SK-N-SH (cell line): ENCODE measurements at regions not wholly inside any gene's neighbourhood (a gene's known extent, or its start where the extent isn't known, plus 50 kb on each side); places are given as distances from the start of the nearest gene placed in this dataset.

Experiments used
- CTCF ChIA-PET: fragments of 300-600, 350-600 bp; formaldehyde crosslinking; extraction: SDS; loops from one replicate; lab custom pipeline; 2021; lab: Yijun Ruan, JAX
- POLR2A ChIA-PET: fragments of 350-600 bp; sonication (Branson Sonifier 250); formaldehyde crosslinking; extraction: SDS; loops from one replicate; lab custom pipeline; 2020; ENCODE audit warnings: antibody characterized with exemption, inconsistent platforms; lab: Yijun Ruan, JAX
- DNase-seq: peaks from one replicate; pipeline ENCODE4 v3.0.0; 2012
- H2AFZ ChIP-seq: fragments of 200-600 bp; sonication (generic); 2 replicates; pipeline ENCODE4 v1.8.1; 2016; ENCODE audit warnings: antibody characterized with exemption, mild to moderate bottlenecking, low read depth
- H3F3A ChIP-seq: fragments of 200-600 bp; sonication (generic); replicated peaks from 2 replicates; pipeline ENCODE3; 2016; ENCODE audit warnings: antibody characterized with exemption, mild to moderate bottlenecking; ENCODE audit not compliant: insufficient read depth
- H3K27ac ChIP-seq, 2 experiments: fragments of 200-500 bp in 1 of 2; fragments of 200-600 bp in 1 of 2; sonication (Bioruptor generic) in 1 of 2; sonication (generic), shearing (Covaris generic) in 1 of 2; 2 replicates each; pipeline versions ENCODE4 v1.5.1 to v1.6.1; 2014 to 2016; ENCODE audit warnings: low read depth in 2 of 2, inconsistent platforms in 1 of 2, low read length in 1 of 2, mild to moderate bottlenecking in 1 of 2, mixed read lengths in 1 of 2
- H3K27me3 ChIP-seq: fragments of 200-600 bp; sonication (generic), shearing (Covaris generic); 2 replicates; pipeline ENCODE4 v1.6.1; 2016; ENCODE audit warnings: mixed run types; ENCODE audit not compliant: insufficient read depth
- H3K36me3 ChIP-seq, 2 experiments: fragments of 200-500 bp in 1 of 2; fragments of 200-600 bp in 1 of 2; sonication (Bioruptor generic) in 1 of 2; sonication (generic) in 1 of 2; replicated peaks in 1 of 2; 2 replicates each; pipeline versions ENCODE3 to v1.5.1; 2014 to 2016; ENCODE audit warnings: low read length in 1 of 2, mild to moderate bottlenecking in 1 of 2; ENCODE audit not compliant: insufficient read depth in 2 of 2, control insufficient read depth in 1 of 2
- H3K4me1 ChIP-seq, 2 experiments: fragments of 200-500 bp in 1 of 2; fragments of 200-600 bp in 1 of 2; sonication (Bioruptor generic) in 1 of 2; sonication (generic), shearing (Covaris generic) in 1 of 2; 2 replicates each; pipeline versions ENCODE4 v1.5.1 to v1.6.1; 2014 to 2016; ENCODE audit warnings: low read depth in 1 of 2, low read length in 1 of 2, mixed run types in 1 of 2; ENCODE audit not compliant: insufficient read depth in 2 of 2, control insufficient read depth in 1 of 2
- H3K4me2 ChIP-seq: fragments of 200-600 bp; sonication (generic), shearing (Covaris generic); 2 replicates; pipeline ENCODE4 v1.6.1; 2017; ENCODE audit warnings: mixed run types
- H3K4me3 ChIP-seq, 2 experiments: fragments of 200-500 bp in 1 of 2; fragments of 200-600 bp in 1 of 2; sonication (Bioruptor generic) in 1 of 2; sonication (generic), shearing (Covaris generic) in 1 of 2; 2 replicates each; pipeline versions ENCODE4 v1.5.1 to v1.8.1; 2014 to 2016; ENCODE audit warnings: low read depth in 2 of 2, inconsistent platforms in 1 of 2, low read length in 1 of 2, mild to moderate bottlenecking in 1 of 2, mixed read lengths in 1 of 2, moderate library complexity in 1 of 2
- H3K79me2 ChIP-seq: fragments of 200-600 bp; sonication (generic); 2 replicates; pipeline ENCODE4 v1.8.1; 2017; ENCODE audit warnings: mild to moderate bottlenecking; ENCODE audit not compliant: insufficient read depth
- H3K9ac ChIP-seq: fragments of 200-600 bp; sonication (generic); 2 replicates; pipeline ENCODE4 v1.6.1; 2017; ENCODE audit warnings: mixed run types
- H3K9me2 ChIP-seq: fragments of 200-600 bp; sonication (generic); 2 replicates; pipeline ENCODE4 v1.6.1; 2017; ENCODE audit warnings: mixed run types
- H3K9me3 ChIP-seq: fragments of 200-600 bp; sonication (generic); 2 replicates; pipeline ENCODE4 v1.6.1; 2017; ENCODE audit warnings: mixed run types, mild to moderate bottlenecking, moderate library complexity
- H4K20me1 ChIP-seq: fragments of 200-600 bp; sonication (generic); 2 replicates; pipeline ENCODE4 v1.6.1; 2017; ENCODE audit warnings: mild to moderate bottlenecking, mixed run types; ENCODE audit not compliant: insufficient read depth
- ELF1 ChIP-seq: IDR thresholded peaks from 2 replicates; pipeline ENCODE4 v1.4.0; 2012
- EP300 ChIP-seq, 2 experiments: IDR thresholded peaks; 2 replicates each; pipeline versions ENCODE4 v1.4.0 to v1.6.1; 2012; ENCODE audit warnings: borderline replicate concordance in 1 of 2, low read depth in 1 of 2, low read length in 1 of 2
- EZH2phosphoT487 ChIP-seq: fragments of 200-600 bp; sonication (generic); IDR thresholded peaks from 2 replicates; pipeline ENCODE4 v1.6.1; 2017; ENCODE audit warnings: low read depth, mixed run types, mild to moderate bottlenecking, antibody characterized with exemption, moderate library complexity, borderline replicate concordance
- FOXJ3 ChIP-seq: sonication (generic); formaldehyde crosslinking; IDR thresholded peaks from 2 replicates; pipeline ENCODE4 v1.5.1; 2020; ENCODE audit warnings: mild to moderate bottlenecking, missing genetic modification reagents
- GABPA ChIP-seq: IDR thresholded peaks from 2 replicates; pipeline ENCODE4 v1.4.0; 2012; ENCODE audit warnings: low read depth, mild to moderate bottlenecking
- GATA2 ChIP-seq: sonication (generic); formaldehyde crosslinking; IDR thresholded peaks from 2 replicates; pipeline ENCODE4 v1.5.0; 2020; ENCODE audit warnings: mild to moderate bottlenecking, missing genetic modification reagents
- JUND ChIP-seq: IDR thresholded peaks from 2 replicates; pipeline ENCODE4 v1.4.0; 2012
- MXI1 ChIP-seq: IDR thresholded peaks from 2 replicates; pipeline ENCODE4 v1.6.1; 2012; ENCODE audit warnings: mild to moderate bottlenecking, low read depth, low read length, improper control_type of control experiment
- NFIC ChIP-seq: IDR thresholded peaks from 2 replicates; pipeline ENCODE4 v1.4.0; 2012; ENCODE audit warnings: borderline replicate concordance
- NRF1 ChIP-seq: IDR thresholded peaks from 2 replicates; pipeline ENCODE4 v1.6.1; 2012; ENCODE audit warnings: low read depth, mild to moderate bottlenecking, low read length
- RFX5 ChIP-seq: IDR thresholded peaks from 2 replicates; pipeline ENCODE4 v1.6.1; 2012; ENCODE audit warnings: mild to moderate bottlenecking, improper control_type of control experiment, low read length
- RXRA ChIP-seq: IDR thresholded peaks from 2 replicates; pipeline ENCODE4 v1.4.0; 2012; ENCODE audit warnings: low read depth, mild to moderate bottlenecking, borderline replicate concordance
- TAF1 ChIP-seq: IDR thresholded peaks from 2 replicates; pipeline ENCODE4 v1.6.1; 2012; ENCODE audit warnings: low read depth, mild to moderate bottlenecking, low read length, moderate library complexity, borderline replicate concordance
- WGBS: methylation state at CpG from one replicate; pipeline ENCODE4 v1.1.6; 2017; ENCODE audit warnings: low lambda C conversion rate; 5-methylcytosine and 5-hydroxymethylcytosine counted together
- TF ChIP-seq, protein P1 (sequence below): IDR thresholded peaks from 2 replicates; pipeline ENCODE4; 2012
- TF ChIP-seq, protein P2 (sequence below): fragments of 150-350 bp; IDR thresholded peaks from 2 replicates; pipeline ENCODE4 v1.6.1; 2016; ENCODE audit warnings: mild to moderate bottlenecking, low read depth, low read length
- TF ChIP-seq, protein P3 (sequence below): IDR thresholded peaks from 2 replicates; pipeline ENCODE4 v1.4.0; 2012; ENCODE audit warnings: low read depth
- TF ChIP-seq, protein P4 (sequence below): IDR thresholded peaks from 2 replicates; pipeline ENCODE4 v1.4.0; 2012; ENCODE audit warnings: low read depth, borderline replicate concordance
- TF ChIP-seq, protein P5 (sequence below): IDR thresholded peaks from 2 replicates; pipeline ENCODE4 v1.4.0; 2012; ENCODE audit warnings: low read depth, borderline replicate concordance

DNA sequence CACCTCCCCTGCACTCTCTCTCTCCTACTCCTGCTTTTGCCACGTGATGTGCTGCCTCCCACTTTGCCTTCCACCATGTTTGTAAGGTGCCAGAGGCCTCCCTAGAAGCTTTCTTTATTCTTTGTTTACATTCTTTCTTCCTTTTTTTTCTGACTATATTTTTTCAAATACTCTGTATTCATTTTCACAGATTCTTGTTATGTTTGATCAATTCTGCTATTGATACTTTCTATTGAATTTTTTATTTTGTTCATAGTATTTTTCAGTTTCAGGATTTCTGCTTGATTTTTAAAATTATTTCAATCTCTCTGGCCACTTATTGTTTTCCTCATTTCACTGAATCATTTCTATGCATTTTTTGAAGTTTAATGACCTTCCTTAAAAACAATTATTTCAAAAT lies 801.8 kb downstream of the GRIK2 start:
- no peak overlapping the region for H3K9ac ChIP-seq
- POLR2A ChIA-PET = no interaction called here
- TF ChIP-seq GATA2 = no peak
- no peak for TF ChIP-seq ELF1
- no peak for TF ChIP-seq MXI1
- TF ChIP-seq, protein P1, sequence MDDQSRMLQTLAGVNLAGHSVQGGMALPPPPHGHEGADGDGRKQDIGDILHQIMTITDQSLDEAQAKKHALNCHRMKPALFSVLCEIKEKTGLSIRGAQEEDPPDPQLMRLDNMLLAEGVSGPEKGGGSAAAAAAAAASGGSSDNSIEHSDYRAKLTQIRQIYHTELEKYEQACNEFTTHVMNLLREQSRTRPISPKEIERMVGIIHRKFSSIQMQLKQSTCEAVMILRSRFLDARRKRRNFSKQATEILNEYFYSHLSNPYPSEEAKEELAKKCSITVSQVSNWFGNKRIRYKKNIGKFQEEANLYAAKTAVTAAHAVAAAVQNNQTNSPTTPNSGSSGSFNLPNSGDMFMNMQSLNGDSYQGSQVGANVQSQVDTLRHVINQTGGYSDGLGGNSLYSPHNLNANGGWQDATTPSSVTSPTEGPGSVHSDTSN = no peak
- TF ChIP-seq, protein P2, sequence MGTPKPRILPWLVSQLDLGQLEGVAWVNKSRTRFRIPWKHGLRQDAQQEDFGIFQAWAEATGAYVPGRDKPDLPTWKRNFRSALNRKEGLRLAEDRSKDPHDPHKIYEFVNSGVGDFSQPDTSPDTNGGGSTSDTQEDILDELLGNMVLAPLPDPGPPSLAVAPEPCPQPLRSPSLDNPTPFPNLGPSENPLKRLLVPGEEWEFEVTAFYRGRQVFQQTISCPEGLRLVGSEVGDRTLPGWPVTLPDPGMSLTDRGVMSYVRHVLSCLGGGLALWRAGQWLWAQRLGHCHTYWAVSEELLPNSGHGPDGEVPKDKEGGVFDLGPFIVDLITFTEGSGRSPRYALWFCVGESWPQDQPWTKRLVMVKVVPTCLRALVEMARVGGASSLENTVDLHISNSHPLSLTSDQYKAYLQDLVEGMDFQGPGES = no peak

DNA sequence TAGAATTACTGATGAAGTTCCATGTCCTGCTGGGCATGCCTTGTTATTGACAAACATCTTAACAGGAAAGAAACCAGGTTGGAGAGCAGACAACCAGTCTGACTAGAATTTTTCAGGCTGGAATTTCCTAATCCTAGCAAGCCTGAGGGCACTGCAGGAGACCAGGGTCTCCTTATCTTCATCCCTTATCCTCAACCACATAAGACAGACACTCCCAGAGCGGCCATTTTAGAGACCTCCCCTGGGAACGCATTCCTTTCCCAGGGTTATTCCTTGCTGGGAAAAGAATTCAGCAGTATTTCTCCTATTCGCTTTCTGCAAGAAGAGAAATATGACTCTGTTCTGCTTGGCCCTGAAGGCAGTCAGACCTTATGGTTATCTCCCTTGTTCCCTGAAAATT lies 803.7 kb downstream of the GRIK2 start:
- Histone ChIP-seq H3K9ac (no peak overlapping the region), H3F3A (no peaks in the 10 kb centered on the region), H4K20me1 (no peaks in the 10 kb centered on the region), H3K27ac (no peak overlapping the region), H3K36me3 (no peaks in the 10 kb centered on the region), H3K27me3 (no peaks in the 10 kb centered on the region), H3K4me1 (no peaks in the 10 kb centered on the region), H2AFZ (no peak overlapping the region), H3K9me2 (no peaks in the 10 kb centered on the region), H3K4me3 (no peak overlapping the region), H3K9me3 (peaks cover 4% of the 10 kb centered on the region; the same call in 1 of the 2 replicates), H3K79me2 (no peaks in the 10 kb centered on the region), H3K4me2 (no peak overlapping the region)
- ChIA-PET CTCF (no interaction called here), POLR2A (no interaction called here)
- 41% methylated on average over 3 of the region's 3 CpGs for WGBS
- TF ChIP-seq NRF1 (no peak), JUND (no peak), TAF1 (no peak), RXRA (no peak), FOXJ3 (CRISPR knock-in tag) (no peak), NFIC (no peak), EP300 (IDR thresholded peaks at IDR 0.05; ENCODE audit: borderline replicate concordance in 1 of 2, low read depth in 1 of 2, low read length in 1 of 2) (no peak), EZH2phosphoT487 (no peak), MXI1 (no peak), GATA2 (no peak), RFX5 (no peak), GABPA (no peak)
- TF ChIP-seq, protein P3, sequence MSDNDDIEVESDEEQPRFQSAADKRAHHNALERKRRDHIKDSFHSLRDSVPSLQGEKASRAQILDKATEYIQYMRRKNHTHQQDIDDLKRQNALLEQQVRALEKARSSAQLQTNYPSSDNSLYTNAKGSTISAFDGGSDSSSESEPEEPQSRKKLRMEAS = no peak
- TF ChIP-seq, protein P1 = no peak
- TF ChIP-seq, protein P2 = no peak
- TF ChIP-seq, protein P4, sequence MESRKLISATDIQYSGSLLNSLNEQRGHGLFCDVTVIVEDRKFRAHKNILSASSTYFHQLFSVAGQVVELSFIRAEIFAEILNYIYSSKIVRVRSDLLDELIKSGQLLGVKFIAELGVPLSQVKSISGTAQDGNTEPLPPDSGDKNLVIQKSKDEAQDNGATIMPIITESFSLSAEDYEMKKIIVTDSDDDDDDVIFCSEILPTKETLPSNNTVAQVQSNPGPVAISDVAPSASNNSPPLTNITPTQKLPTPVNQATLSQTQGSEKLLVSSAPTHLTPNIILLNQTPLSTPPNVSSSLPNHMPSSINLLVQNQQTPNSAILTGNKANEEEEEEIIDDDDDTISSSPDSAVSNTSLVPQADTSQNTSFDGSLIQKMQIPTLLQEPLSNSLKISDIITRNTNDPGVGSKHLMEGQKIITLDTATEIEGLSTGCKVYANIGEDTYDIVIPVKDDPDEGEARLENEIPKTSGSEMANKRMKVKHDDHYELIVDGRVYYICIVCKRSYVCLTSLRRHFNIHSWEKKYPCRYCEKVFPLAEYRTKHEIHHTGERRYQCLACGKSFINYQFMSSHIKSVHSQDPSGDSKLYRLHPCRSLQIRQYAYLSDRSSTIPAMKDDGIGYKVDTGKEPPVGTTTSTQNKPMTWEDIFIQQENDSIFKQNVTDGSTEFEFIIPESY = no peak
- TF ChIP-seq, protein P5, sequence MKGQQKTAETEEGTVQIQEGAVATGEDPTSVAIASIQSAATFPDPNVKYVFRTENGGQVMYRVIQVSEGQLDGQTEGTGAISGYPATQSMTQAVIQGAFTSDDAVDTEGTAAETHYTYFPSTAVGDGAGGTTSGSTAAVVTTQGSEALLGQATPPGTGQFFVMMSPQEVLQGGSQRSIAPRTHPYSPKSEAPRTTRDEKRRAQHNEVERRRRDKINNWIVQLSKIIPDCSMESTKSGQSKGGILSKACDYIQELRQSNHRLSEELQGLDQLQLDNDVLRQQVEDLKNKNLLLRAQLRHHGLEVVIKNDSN = no peak
- DNase-seq = no peak

More for the DNA sequence above, 801.8 kb downstream of the GRIK2 start:
- Histone ChIP-seq H3K4me1 (no peaks in the 10 kb centered on the region), H2AFZ (no peak overlapping the region), H3F3A (no peaks in the 10 kb centered on the region), H3K27ac (no peak overlapping the region), H3K27me3 (no peaks in the 10 kb centered on the region), H3K36me3 (no peaks in the 10 kb centered on the region), H3K9me2 (no peaks in the 10 kb centered on the region), H3K9me3 (peaks cover 4% of the 10 kb centered on the region; the same call in 1 of the 2 replicates), H3K4me2 (no peak overlapping the region), H3K4me3 (no peak overlapping the region), H3K79me2 (no peaks in the 10 kb centered on the region), H4K20me1 (no peaks in the 10 kb centered on the region)
- WGBS = 4% methylated on average over 1 of the region's 1 CpG
- DNase-seq = no peak
- CTCF ChIA-PET = no interaction called here
